ENCODE measurements at regions not wholly inside any gene's neighbourhood (a gene's known extent, or its start where the extent isn't known, plus 50 kb on each side); places are given as distances from the start of the nearest gene placed in this dataset.

GRCh38 chr6:132954222-132954621 is 139.9 kb downstream of the RPS12 start:
- dilution Hi-C loops (cut with HindIII; ENCODE audit: low sequenced_read_pairs, unreplicated experiment): no loop called here
- 90% methylated on average over 3 of the region's 9 CpGs; no CpG with 5 or more reads in 1 of the 2 experiments for WGBS, 2 experiments (ENCODE audit: extremely low coverage in 2 of 2, insufficient read length in 1 of 2)
- Histone ChIP-seq H3K14ac (replicated peaks; ENCODE audit: low read depth, low read length) (no peak overlapping the region), H4K20me1 (ENCODE audit: insufficient read depth, low read length) (no peaks in the 10 kb centered on the region), H3K4me1 (ENCODE audit: control insufficient read depth, insufficient read depth, low read length) (no peaks in the 10 kb centered on the region), H4K91ac (ENCODE audit: insufficient read depth, low read depth, low read length) (no peak overlapping the region), H3K23ac (ENCODE audit: low read depth, low read length) (no peak overlapping the region), H3K79me1 (ENCODE audit: low read depth in 1 of 2, low read length in 2 of 2) (no peaks in the 10 kb centered on the region), H2AK9ac (replicated peaks; ENCODE audit: low read depth, low read length, poor library complexity) (no peak overlapping the region), H4K5ac (ENCODE audit: low read depth, low read length) (no peak overlapping the region), H3K9me3 (ENCODE audit: control insufficient read depth, insufficient read depth, low read length) (no peaks in the 10 kb centered on the region), H2AFZ (replicated peaks; ENCODE audit: low read length, poor library complexity) (no peak overlapping the region), H2BK20ac (ENCODE audit: low read depth, low read length) (no peak overlapping the region), H4K8ac (ENCODE audit: low read depth in 2 of 2, low read length in 2 of 2) (no peak overlapping the region), H3K4me2 (ENCODE audit: low read depth, low read length) (no peak overlapping the region), H3K36me3 (ENCODE audit: control insufficient read depth, insufficient read depth, low read length) (no peaks in the 10 kb centered on the region), H3K9ac (ENCODE audit: low read depth, low read length) (no peak overlapping the region), H2BK15ac (ENCODE audit: low read depth, low read length) (no peak overlapping the region), H3K4me3 (ENCODE audit: insufficient read depth, low read depth, low read length) (no peak overlapping the region), H3K4ac (ENCODE audit: low read depth, low read length) (no peak overlapping the region), H2BK5ac (ENCODE audit: low read depth, low read length, poor library complexity, severe bottlenecking) (no peak overlapping the region), H3K27ac (ENCODE audit: insufficient read depth, low read length) (no peak overlapping the region), H2AK5ac (ENCODE audit: low read depth, low read length) (no peak overlapping the region), H3K9me1 (ENCODE audit: insufficient read depth, low read length) (no peaks in the 10 kb centered on the region), H3K27me3 (ENCODE audit: control insufficient read depth, insufficient read depth, low read length) (no peaks in the 10 kb centered on the region), H2BK120ac (ENCODE audit: low read depth, low read length) (no peak overlapping the region), H3K56ac (ENCODE audit: extremely low read depth, insufficient read depth, low read length) (no peak overlapping the region), H3K18ac (ENCODE audit: low read depth, low read length) (no peak overlapping the region)
- ATAC-seq (ENCODE audit: low read depth) (no peak), DNase-seq (no peak)
- CTCF ChIA-PET: no interaction called here
- intact Hi-C loops (cut with micrococcal nuclease): no loop called here
- TF ChIP-seq SMC3 (IDR thresholded peaks at IDR 0.05; ENCODE audit: low read depth, low read length) (no peak), CEBPB (IDR thresholded peaks at IDR 0.05; ENCODE audit: low read depth, low read length) (no peak), RCOR1 (IDR thresholded peaks at IDR 0.05; ENCODE audit: insufficient replicate concordance, low read length) (no peak), MAFK (IDR thresholded peaks at IDR 0.05; ENCODE audit: low read depth, low read length) (no peak), FOS (IDR thresholded peaks at IDR 0.05; ENCODE audit: low read depth, low read length) (no peak), RAD21 (IDR thresholded peaks at IDR 0.05; ENCODE audit: low read length) (no peak), MXI1 (IDR thresholded peaks at IDR 0.05; ENCODE audit: borderline replicate concordance, low read depth, low read length) (no peak), BHLHE40 (IDR thresholded peaks at IDR 0.05; ENCODE audit: low read depth, low read length) (no peak), ELK1 (IDR thresholded peaks at IDR 0.05; ENCODE audit: borderline replicate concordance, low read depth, low read length) (no peak), USF2 (IDR thresholded peaks at IDR 0.05; ENCODE audit: low read depth, low read length) (no peak), MAZ (IDR thresholded peaks at IDR 0.05; ENCODE audit: borderline replicate concordance, low read depth, low read length) (no peak), RFX5 (IDR thresholded peaks at IDR 0.05; ENCODE audit: low read depth, low read length) (no peak), POLR2A (IDR thresholded peaks at IDR 0.05; ENCODE audit: low read depth, low read length) (no peak), CHD1 (IDR thresholded peaks at IDR 0.05; ENCODE audit: low read depth, low read length) (no peak), NFE2L2 (IDR thresholded peaks at IDR 0.05; ENCODE audit: low read depth, low read length) (no peak), CTCF (conservative IDR thresholded peaks at IDR 0.05; ENCODE audit: low read depth, low read length) (no peak)
- POLR2A ChIA-PET (ENCODE audit: unreplicated experiment): no interaction called here
- in situ Hi-C loops (cut with MboI; ENCODE audit: low sequenced_read_pairs): loop anchor here (25.0 kb wide), 1 partner anchor 958 kb away; no protein-coding TSS in a partner anchor
- BruUV-seq (replicated peaks): no TSS peak

Measured in IMR-90 (cell line).